Epithelial cell of proximal tubule (primary cell): ENCODE measurements at regions not wholly inside any gene's neighbourhood (a gene's known extent, or its start where the extent isn't known, plus 50 kb on each side); places are given as distances from the start of the nearest gene placed in this dataset.

ENCODE experiments used
- DNase-seq: peaks from one replicate; pipeline ENCODE4 v3.0.0-alpha.2; 2011; ENCODE audit warnings: low read depth
- H3K4me3 ChIP-seq: 2 replicates; pipeline ENCODE4 v1.5.1; 2011; ENCODE audit warnings: low read depth, mild to moderate bottlenecking, low read length
- TF ChIP-seq, protein P1 (sequence below): conservative IDR thresholded peaks from 2 replicates; pipeline ENCODE4 v1.5.1; 2012; ENCODE audit warnings: low read depth, mild to moderate bottlenecking, low read length

DNA sequence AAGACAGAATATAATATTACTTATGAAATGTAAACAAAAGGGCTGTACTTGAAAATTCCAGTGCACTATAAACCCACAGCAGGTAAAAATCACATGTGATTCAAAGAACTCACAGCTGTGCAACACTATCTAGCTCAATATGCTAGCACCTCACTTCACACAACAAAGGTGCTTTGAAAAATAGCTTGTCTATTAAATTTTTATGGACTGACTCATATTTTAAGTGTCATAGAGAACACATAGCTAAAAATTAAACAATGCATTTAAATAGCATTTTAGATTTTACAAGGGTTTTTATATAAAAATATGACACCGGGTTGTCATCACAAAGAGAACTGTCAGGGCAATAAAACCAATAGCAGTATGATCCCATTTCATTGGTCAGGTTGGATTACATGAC is 1390.5 kb upstream of the TENM4 start:
- H3K4me3 ChIP-seq: no peak overlapping the region
- TF ChIP-seq, protein P1, sequence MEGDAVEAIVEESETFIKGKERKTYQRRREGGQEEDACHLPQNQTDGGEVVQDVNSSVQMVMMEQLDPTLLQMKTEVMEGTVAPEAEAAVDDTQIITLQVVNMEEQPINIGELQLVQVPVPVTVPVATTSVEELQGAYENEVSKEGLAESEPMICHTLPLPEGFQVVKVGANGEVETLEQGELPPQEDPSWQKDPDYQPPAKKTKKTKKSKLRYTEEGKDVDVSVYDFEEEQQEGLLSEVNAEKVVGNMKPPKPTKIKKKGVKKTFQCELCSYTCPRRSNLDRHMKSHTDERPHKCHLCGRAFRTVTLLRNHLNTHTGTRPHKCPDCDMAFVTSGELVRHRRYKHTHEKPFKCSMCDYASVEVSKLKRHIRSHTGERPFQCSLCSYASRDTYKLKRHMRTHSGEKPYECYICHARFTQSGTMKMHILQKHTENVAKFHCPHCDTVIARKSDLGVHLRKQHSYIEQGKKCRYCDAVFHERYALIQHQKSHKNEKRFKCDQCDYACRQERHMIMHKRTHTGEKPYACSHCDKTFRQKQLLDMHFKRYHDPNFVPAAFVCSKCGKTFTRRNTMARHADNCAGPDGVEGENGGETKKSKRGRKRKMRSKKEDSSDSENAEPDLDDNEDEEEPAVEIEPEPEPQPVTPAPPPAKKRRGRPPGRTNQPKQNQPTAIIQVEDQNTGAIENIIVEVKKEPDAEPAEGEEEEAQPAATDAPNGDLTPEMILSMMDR: no peak
- DNase-seq: no peak

DNA sequence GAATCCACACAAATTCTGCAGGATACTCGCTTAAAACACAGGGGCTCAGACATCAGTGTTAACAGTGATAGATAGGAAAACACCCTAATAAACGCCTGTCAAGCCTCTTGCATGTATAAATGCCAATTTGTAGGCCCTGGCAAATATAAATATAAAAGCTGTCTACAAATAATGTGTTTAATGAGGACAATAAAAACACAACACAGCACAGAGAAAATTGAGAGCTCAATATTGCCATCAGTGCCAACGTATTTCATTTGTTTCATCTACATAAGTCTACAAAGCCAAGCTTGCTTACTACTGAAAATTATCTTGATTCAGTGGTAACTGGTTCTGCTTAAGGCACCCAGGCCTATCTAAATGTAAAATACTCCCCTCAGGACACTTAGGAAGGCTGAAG is 1387.0 kb upstream of the TENM4 start:
- TF ChIP-seq, protein P1: no peak
- no peak for DNase-seq
- no peak overlapping the region for H3K4me3 ChIP-seq

DNA sequence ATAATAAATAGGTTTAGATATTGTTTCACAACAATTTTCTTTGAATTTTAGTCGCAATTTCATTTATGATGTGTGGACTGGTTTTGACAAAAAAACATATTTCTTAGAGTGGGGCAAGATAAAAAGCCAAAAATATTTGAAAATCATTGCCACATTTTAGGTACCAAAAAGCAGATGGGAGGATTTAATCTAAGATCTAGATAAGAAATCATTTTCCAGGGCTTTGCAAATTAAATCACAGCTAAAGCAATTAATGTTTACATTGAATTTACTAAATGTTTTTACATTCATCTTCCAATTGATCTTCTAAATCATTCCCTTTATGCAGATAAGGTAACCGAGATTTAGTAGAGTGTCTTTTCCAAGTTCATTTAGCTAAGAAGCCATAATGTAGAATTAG is 1386.0 kb upstream of the TENM4 start:
- TF ChIP-seq, protein P1: no peak
- DNase-seq: no peak
- no peak overlapping the region for H3K4me3 ChIP-seq

DNA sequence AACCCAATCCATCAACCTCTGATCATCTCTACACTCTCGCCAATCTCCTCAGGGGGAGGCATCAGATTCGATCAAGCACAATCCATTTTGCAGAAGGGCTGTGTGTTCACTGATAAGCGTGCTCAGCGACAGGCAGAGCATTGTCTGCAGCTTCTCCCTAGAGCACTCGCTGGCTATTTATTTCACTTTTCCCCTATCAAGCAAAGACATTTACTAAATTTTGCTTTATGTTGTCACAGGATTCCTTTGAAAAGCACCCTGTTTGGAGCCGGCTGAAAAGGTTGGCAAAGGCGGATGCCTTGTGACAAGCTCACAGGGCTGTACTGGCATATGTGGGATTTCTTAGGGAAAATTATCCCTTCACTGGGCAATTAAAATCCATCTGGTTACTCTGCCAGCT is 1381.5 kb upstream of the TENM4 start:
- DNase-seq: no peak
- TF ChIP-seq, protein P1: no peak
- H3K4me3 ChIP-seq: no peak overlapping the region

DNA sequence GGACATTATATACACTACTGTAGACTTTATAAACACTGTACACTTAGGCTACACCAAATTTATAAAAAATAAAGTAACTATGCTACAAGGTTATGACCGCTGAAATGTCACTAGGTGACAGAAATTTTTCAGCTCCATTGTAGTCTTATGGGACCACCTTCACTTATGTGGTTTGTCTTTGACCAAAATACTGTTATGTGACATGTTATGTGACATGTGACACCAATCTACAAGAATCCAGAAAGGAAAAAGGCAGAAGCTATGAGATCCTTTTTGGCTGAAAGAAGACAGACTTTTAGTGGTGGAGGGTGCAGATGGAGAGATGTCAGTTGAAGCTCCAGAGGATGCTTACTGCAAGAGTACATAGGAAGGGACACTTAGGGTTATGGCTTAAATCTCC is 1378.4 kb upstream of the TENM4 start:
- DNase-seq: no peak
- no peak overlapping the region for H3K4me3 ChIP-seq
- TF ChIP-seq, protein P1: no peak

DNA sequence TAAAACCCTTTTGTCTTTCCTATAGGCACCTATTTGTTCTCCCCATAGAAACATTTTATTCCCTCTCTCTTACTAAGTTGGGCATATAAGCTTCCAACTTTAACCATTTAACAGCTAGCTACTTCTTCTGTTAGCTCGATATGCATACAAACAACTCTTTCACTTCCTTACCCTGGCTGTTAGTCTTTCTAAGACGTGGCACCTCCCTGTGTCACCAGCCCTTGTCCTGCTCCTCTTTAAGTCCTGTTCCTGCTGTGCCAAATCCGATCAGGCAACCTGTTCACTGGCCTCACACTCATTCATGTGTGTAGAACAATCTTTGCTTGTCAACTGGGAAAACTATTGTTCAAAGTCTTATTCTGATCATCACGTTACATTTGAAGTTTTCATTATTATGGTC is 1376.1 kb upstream of the TENM4 start:
- no peak for DNase-seq
- TF ChIP-seq, protein P1: no peak
- H3K4me3 ChIP-seq: no peak overlapping the region

DNA sequence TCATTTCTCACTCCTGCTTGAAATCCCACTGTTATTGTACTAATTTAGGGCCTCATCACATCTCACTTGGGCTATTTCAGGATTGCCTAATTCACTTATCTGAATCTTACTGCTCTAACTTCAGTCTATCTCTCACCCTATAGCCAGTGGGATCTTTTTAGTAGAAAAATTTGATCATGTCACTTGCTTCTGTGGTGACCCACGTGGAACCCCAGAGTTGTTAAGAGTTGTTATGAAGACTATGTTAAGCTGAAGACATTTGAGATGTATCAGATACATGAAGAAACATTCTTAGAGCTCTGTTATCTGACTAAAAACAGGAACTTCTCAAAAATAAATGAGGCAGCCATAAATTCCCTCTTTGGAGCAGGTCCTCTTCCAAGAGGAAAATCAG is 1375.6 kb upstream of the TENM4 start:
- H3K4me3 ChIP-seq: no peak overlapping the region
- TF ChIP-seq, protein P1: no peak
- no peak for DNase-seq
